ENCODE measurements at regions not wholly inside any gene's neighbourhood (a gene's known extent, or its start where the extent isn't known, plus 50 kb on each side); places are given as distances from the start of the nearest gene placed in this dataset.

DNA sequence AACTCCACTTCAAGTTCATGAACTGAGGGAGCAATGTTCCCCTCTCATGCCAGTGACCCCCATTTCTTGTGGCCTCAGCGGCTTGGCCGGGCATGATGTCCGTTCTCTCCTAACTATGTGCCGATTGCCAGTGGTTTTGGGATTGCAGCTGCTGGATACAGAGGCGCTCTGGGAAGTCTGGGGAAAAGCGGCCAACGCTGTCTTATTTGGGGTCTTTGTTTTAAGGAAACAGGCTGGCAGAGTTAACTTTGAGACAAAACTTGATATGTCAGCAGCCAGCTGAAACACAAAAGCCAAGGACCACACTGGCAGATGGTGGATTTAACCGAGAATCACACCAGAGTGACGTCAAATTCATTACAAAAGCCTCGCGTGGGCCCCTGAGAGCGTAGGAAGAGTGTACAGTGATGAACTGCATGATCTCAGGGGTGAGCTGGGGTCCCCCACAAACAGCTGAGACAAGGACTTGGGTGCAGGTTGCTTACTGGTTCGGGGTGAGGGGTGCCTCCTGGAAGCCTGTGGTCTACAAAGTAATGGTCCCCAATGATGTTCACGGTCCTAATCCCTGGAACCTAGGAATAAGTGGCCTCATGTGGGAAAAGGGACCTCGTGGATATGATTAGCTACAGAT, 180.4 kb downstream of the IRF8 start:
- no peaks in the 10 kb centered on the region for H3K4me1 ChIP-seq (ENCODE audit: insufficient read depth, low read length)
- CTCF ChIA-PET: no interaction called here
- DNase-seq: no peak
- POLR2A ChIA-PET (ENCODE audit: unreplicated experiment): no interaction called here
- no peaks in the 10 kb centered on the region for H4K20me1 ChIP-seq (ENCODE audit: low read length)
- H2AFZ ChIP-seq (ENCODE audit: low read length): no peak overlapping the region
- no TSS peak for BruUV-seq (replicated peaks)
- TF ChIP-seq EZH2phosphoT487 (IDR thresholded peaks at IDR 0.05; ENCODE audit: borderline replicate concordance, low read length): no peak
- TF ChIP-seq CTCF (conservative IDR thresholded peaks at IDR 0.05; ENCODE audit: low read depth, low read length): no peak
- TF ChIP-seq EZH2 (IDR thresholded peaks at IDR 0.05; ENCODE audit: low read length, unreplicated experiment): no peak
- H3K9me3 ChIP-seq (ENCODE audit: low read length): no peaks in the 10 kb centered on the region
- H3K36me3 ChIP-seq (ENCODE audit: low read depth, low read length): no peaks in the 10 kb centered on the region
- intact Hi-C loops (cut with micrococcal nuclease): no loop called here
- no peak overlapping the region for H3K4me3 ChIP-seq (ENCODE audit: low read length)
- no peak overlapping the region for H3K9ac ChIP-seq (ENCODE audit: low read length)
- no peaks in the 10 kb centered on the region for H3K9me2 ChIP-seq (replicated peaks; ENCODE audit: low read length)
- peaks cover 36% of the 10 kb centered on the region for H3K27me3 ChIP-seq (ENCODE audit: low read length)
- H3F3A ChIP-seq (ENCODE audit: low read length, unreplicated experiment): no peaks in the 10 kb centered on the region
- no peak overlapping the region for H3K4me2 ChIP-seq (ENCODE audit: low read length)
- no peak for ATAC-seq
- no peak overlapping the region for H3K27ac ChIP-seq (ENCODE audit: low read length)
- H3K79me2 ChIP-seq (ENCODE audit: low read length): no peaks in the 10 kb centered on the region

DNA sequence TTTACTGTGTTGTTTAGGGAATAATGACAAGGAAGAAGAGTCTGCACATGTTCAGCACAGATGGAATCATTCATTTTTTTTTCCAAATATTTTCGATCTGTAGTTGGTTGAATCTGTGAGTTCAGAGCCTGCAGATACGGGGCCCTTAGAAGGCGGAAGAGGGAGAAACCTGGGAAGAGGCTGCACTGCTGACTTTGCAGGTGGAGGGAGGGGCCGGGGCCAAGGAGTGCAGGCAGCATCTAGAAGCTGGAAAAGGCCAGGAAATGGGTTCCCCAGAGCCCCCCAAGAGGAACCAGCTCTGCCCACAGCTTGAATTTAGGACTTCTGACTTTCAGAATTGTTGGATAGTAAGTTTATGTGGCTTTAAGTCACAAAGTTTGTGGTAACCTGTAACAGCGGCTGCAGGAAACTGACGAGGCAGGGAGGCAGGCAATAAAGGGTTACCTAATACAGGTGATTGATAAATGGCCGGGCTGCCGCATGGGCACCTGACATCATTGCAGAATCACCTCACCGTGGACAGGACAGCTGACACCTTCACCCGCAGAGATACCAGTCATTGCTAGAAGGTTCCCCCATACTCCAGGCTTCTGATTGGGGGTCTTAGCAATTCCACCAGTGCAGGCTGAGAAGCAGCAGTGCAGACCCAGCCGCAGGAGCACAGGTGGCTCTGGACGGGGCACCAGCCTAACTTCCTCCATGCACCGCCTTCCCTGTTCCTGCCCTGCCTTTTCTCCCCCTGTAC, 181.3 kb downstream of the IRF8 start:
- CTCF ChIA-PET: no interaction called here

More for the DNA sequence above, 181.3 kb downstream of the IRF8 start:
- DNase-seq: no peak
- intact Hi-C loops (cut with micrococcal nuclease): no loop called here
- BruUV-seq (replicated peaks): no TSS peak
- H2AFZ ChIP-seq (ENCODE audit: low read length): no peak overlapping the region
- H3K79me2 ChIP-seq (ENCODE audit: low read length): no peaks in the 10 kb centered on the region
- H3F3A ChIP-seq (ENCODE audit: low read length, unreplicated experiment): no peaks in the 10 kb centered on the region
- no peak overlapping the region for H3K27ac ChIP-seq (ENCODE audit: low read length)
- no peaks in the 10 kb centered on the region for H3K9me3 ChIP-seq (ENCODE audit: low read length)
- no peak for ATAC-seq
- H3K4me1 ChIP-seq (ENCODE audit: insufficient read depth, low read length): no peaks in the 10 kb centered on the region
- no peaks in the 10 kb centered on the region for H3K36me3 ChIP-seq (ENCODE audit: low read depth, low read length)
- H3K9me2 ChIP-seq (replicated peaks; ENCODE audit: low read length): no peaks in the 10 kb centered on the region
- POLR2A ChIA-PET (ENCODE audit: unreplicated experiment): no interaction called here
- H3K27me3 ChIP-seq (ENCODE audit: low read length): peaks cover 36% of the 10 kb centered on the region
- H3K9ac ChIP-seq (ENCODE audit: low read length): no peak overlapping the region
- no peak overlapping the region for H3K4me3 ChIP-seq (ENCODE audit: low read length)
- no peak overlapping the region for H3K4me2 ChIP-seq (ENCODE audit: low read length)
- no peaks in the 10 kb centered on the region for H4K20me1 ChIP-seq (ENCODE audit: low read length)
- TF ChIP-seq CTCF (conservative IDR thresholded peaks at IDR 0.05; ENCODE audit: low read depth, low read length): no peak

Measured in PC-3 (cell line).